HG03060 (cell line): ENCODE measurements at regions not wholly inside any gene's neighbourhood (a gene's known extent, or its start where the extent isn't known, plus 50 kb on each side); places are given as distances from the start of the nearest gene placed in this dataset.
"Not testable (repeated sequence)": the region's sequence is repeated elsewhere in the genome, so short reads cannot be mapped to it uniquely, and the experiment has no call there.

Source experiments
- ATAC-seq: cut with Tn5 transposase; IDR thresholded peaks from one replicate; pipeline ENCODE4 v1.9.1; 2021; ENCODE audit warnings: low read depth, moderate number of reproducible peaks; ENCODE audit not compliant: unreplicated experiment

DNA sequence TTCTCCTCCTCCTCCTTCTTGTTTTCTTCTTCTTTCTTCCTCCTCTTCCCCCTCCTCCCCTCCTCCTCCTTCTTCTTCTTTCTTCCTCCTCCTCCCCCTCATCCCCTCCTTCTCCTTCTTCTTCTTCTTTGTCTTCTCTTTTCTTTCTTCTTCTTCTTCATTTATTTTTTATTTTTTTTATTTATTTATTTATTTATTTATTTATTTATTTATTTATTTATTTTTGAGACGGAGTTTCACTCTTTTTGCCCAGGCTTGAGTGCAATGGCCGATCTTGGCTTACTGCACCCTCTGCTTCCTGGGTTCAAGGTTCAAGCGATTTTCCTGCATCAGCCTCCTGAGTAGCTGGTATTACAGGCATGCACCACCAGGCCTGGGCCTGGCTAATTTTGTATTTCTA, 1332.5 kb upstream of the CDH9 start:
- ATAC-seq, result no peak

GRCh38 chr5:28369418-28369817, 1331.0 kb upstream of the CDH9 start:
- no peak for ATAC-seq

GRCh38 chr5:28355831-28356230, 1317.4 kb upstream of the CDH9 start:
- no peak for ATAC-seq

- ATAC-seq, result no peak
Observed at GRCh38 chr5:28346696-28347095, 1308.3 kb upstream of the CDH9 start.

DNA sequence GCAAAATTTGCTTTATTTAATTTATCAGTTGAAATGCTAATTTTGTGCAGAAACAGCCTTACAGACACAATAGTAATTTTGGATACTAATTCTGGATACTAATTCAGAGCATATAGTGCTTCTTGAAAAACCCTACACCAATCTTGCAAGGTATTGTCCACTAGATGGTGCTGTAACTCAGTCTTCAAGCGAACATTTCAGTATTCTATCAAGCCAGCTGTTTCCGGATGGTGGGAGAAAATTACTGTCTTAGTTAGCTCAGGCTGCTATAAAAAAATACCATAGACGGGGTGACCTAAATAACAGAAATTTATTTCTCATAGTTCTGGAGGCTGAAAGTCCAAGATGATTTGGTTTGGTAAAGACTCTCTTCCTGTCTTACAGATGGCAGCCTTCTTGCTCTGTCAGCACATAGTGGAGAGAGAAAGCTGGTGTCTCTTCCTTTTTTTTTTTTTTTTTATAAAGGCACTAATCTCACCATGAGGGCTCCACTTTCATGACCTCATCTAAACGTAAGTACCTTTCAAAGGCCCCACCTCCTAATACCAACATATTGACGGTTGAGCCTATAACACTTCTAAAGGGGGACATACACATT, 1306.5 kb upstream of the CDH9 start:
- no peak for ATAC-seq

- no peak for ATAC-seq
Observed at GRCh38 chr5:28329176-28329575, 1290.8 kb upstream of the CDH9 start.

- ATAC-seq, result no peak
Observed at GRCh38 chr5:28328681-28329080, 1290.3 kb upstream of the CDH9 start.

DNA sequence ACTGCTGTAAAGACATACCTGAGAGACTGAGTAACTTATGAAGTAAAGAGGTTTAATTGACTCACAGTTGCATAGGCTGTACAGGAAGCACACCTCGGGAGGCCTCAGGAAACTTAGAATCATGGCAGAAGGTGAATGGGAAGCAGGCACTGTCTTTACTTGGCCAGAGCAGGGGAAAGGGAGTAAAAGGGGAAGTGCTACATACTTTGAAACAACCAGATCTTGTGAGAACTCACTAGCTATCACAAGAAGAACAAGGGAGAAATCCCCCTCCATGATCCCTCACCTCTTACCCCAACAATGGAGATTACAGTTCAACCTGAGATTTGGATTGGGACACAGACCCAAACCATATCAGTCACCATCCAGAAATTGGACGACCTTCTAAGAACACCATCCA, 1285.8 kb upstream of the CDH9 start:
- no peak for ATAC-seq

DNA sequence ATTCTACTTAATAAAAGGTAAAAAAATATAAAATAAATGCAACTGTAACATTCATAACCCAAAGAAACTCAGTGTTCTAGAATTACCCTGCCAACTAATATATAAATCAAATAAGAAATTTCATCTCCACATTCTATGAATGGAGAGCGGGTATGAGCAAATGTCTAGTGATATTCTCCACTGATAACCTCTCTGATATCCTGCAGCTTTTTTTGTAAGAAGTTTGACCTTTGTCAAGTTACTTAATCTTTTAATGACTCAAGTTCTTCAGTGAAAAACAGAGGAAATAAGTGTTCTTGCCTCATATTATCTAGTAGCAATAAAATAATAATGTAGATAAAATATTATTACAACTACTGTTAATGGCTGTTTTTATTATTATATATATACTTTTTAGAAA, 1275.6 kb upstream of the CDH9 start:
- no peak for ATAC-seq

- no peak for ATAC-seq
Observed at GRCh38 chr5:28313321-28313951, 1275.0 kb upstream of the CDH9 start.

DNA sequence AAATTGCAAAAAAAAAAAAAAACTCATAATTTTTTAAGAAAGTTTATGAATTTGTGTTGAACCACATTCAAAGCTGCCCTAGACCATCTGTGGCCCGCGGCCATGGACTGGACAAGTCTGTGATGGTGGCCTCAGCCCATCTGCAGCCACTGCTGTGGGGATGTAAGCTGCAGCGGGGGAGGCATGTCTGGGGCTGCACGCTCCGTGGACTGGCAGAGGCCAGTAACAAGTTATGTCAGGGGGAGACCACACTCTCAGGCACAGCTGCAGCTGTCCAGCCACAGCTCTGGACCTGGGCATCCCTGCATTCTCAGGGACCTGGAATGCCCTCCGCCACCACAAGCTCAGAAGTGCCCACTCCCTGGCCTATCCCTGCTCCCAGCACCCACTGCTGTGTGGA, 1272.3 kb upstream of the CDH9 start:
- ATAC-seq, result no peak

- ATAC-seq, result no peak
Observed at GRCh38 chr5:28305891-28306290, 1267.5 kb upstream of the CDH9 start.

GRCh38 chr5:28301712-28302111, 1263.3 kb upstream of the CDH9 start:
- ATAC-seq, result no peak

GRCh38 chr5:28296254-28297013, 1258.0 kb upstream of the CDH9 start:
- ATAC-seq, result no peak

- not testable (repeated sequence) for ATAC-seq
Observed at GRCh38 chr5:28287021-28287420, 1248.6 kb upstream of the CDH9 start.

DNA sequence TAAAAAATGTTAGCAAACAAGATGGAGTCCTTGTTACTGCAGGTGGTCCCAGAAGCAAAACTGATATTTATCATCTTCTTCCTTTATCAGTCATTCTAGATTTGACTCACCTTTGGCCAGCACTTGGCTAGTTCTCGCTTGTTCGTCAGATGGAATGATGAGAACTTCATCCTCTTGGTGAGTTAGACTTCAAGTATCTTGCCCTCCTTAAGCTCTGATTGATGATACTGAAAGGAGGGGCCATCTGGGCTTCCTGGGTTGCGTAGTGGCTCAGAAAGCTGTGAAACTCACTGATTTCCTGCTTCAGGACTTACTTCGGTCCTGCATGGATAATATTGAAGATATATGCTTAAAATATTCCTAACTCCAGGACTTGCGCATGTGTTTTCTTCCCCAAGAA, 1248.2 kb upstream of the CDH9 start:
- ATAC-seq, result no peak

- ATAC-seq, result no peak
Observed at GRCh38 chr5:28284788-28285187, 1246.4 kb upstream of the CDH9 start.

- no peak for ATAC-seq
Observed at GRCh38 chr5:28281351-28281750, 1243.0 kb upstream of the CDH9 start.

DNA sequence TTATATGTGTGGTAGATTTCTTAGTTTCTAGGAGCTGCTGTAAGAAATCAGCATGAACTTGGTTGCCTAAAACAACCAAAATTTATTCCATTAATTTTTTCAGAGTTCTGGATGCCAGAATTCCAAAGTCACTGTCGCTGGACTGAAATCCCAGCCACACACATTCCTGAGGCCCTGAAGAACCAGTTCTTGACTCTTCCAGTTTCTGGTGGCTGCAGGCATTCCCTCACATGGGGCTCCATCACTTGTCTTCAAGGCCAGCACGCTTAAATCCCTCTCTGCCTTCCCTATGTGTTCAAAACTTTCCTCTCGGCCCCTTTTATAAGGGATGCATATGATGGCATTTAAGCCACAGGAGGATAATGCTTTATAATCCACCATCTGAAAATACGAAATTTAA, 1237.5 kb upstream of the CDH9 start:
- ATAC-seq, result no peak

GRCh38 chr5:28269978-28270377, 1231.6 kb upstream of the CDH9 start:
- ATAC-seq, result no peak

GRCh38 chr5:28265877-28266276, 1227.5 kb upstream of the CDH9 start:
- no peak for ATAC-seq

GRCh38 chr5:28254846-28255245, 1216.5 kb upstream of the CDH9 start:
- no peak for ATAC-seq
